Neural cell (in vitro differentiated cells): ENCODE measurements at regions not wholly inside any gene's neighbourhood (a gene's known extent, or its start where the extent isn't known, plus 50 kb on each side); places are given as distances from the start of the nearest gene placed in this dataset.

ENCODE experiments used
- H2AFZ ChIP-seq: fragments of 200-600, 300-800 bp; sonication (generic), shearing (Covaris generic); 2 replicates; pipeline ENCODE4 v1.6.0; 2014; ENCODE audit warnings: low read depth, mild to moderate bottlenecking, antibody characterized with exemption, low read length, moderate library complexity
- H3F3A ChIP-seq: fragments of 200-600 bp; shearing (Covaris generic); 2 replicates; pipeline ENCODE4 v1.6.1; 2016; ENCODE audit warnings: mild to moderate bottlenecking, moderate library complexity, mixed read lengths, antibody characterized with exemption, low read length; ENCODE audit not compliant: insufficient read depth, poor library complexity, severe bottlenecking
- H3K27ac ChIP-seq: fragments of 200-600, 300-800 bp; sonication (generic), shearing (Covaris generic); 2 replicates; pipeline ENCODE4 v1.5.1; 2014; ENCODE audit warnings: mild to moderate bottlenecking, low read length, moderate library complexity
- H3K27me3 ChIP-seq: fragments of 300-800, 200-600 bp; sonication (generic), shearing (Covaris generic); 2 replicates; pipeline ENCODE4 v1.6.0; 2014; ENCODE audit warnings: mild to moderate bottlenecking, low read depth, low read length, moderate library complexity; ENCODE audit not compliant: insufficient read depth
- H3K36me3 ChIP-seq: fragments of 300-800, 200-600 bp; sonication (generic), shearing (Covaris generic); 2 replicates; pipeline ENCODE4 v1.5.1; 2014; ENCODE audit warnings: mild to moderate bottlenecking, antibody characterized with exemption, low read length, moderate library complexity; ENCODE audit not compliant: insufficient read depth
- H3K4me2 ChIP-seq: fragments of 300-800, 200-600 bp; sonication (generic), shearing (Covaris generic); 2 replicates; pipeline ENCODE4 v1.6.0; 2014; ENCODE audit warnings: mild to moderate bottlenecking, low read length
- H3K4me3 ChIP-seq: fragments of 300-800, 200-600 bp; sonication (generic), shearing (Covaris generic); 2 replicates; pipeline ENCODE4 v1.5.1; 2014; ENCODE audit warnings: mild to moderate bottlenecking, low read length, moderate library complexity
- H3K79me2 ChIP-seq: fragments of 200-600 bp; shearing (Covaris generic); replicated peaks from 2 replicates; pipeline ENCODE4 v1.6.0; 2014; ENCODE audit warnings: mild to moderate bottlenecking, low read length, moderate library complexity; ENCODE audit not compliant: insufficient read depth
- H3K9ac ChIP-seq: fragments of 300-800, 200-600 bp; sonication (generic), shearing (Covaris generic); 2 replicates; pipeline ENCODE4 v1.6.1; 2016; ENCODE audit warnings: mild to moderate bottlenecking, low read length, mixed read lengths
- H3K9me2 ChIP-seq: fragments of 200-600 bp; shearing (Covaris generic); 2 replicates; pipeline ENCODE4 v1.6.1; 2016; ENCODE audit warnings: mild to moderate bottlenecking, low read length, mixed read lengths; ENCODE audit not compliant: insufficient read depth
- H3K9me3 ChIP-seq: fragments of 200-600, 300-800 bp; sonication (generic), shearing (Covaris generic); 2 replicates; pipeline ENCODE4 v1.6.1; 2016; ENCODE audit warnings: mild to moderate bottlenecking, mixed run types, low read length, moderate library complexity, mixed read lengths
- H4K20me1 ChIP-seq: fragments of 200-600 bp; shearing (Covaris generic); 2 replicates; pipeline ENCODE4 v1.6.1; 2016; ENCODE audit warnings: mild to moderate bottlenecking, mixed run types; ENCODE audit not compliant: insufficient read depth
- EP300 ChIP-seq: fragments of 450-650 bp; conservative IDR thresholded peaks from 2 replicates; pipeline ENCODE4 v1.6.1; 2014; ENCODE audit warnings: antibody characterized with exemption, mild to moderate bottlenecking, moderate library complexity; ENCODE audit not compliant: poor library complexity, severe bottlenecking
- EZH2 ChIP-seq: fragments of 200-600, 300-800 bp; shearing (Covaris generic), sonication (generic); IDR thresholded peaks from 2 replicates; pipeline ENCODE4 v1.6.1; 2014; ENCODE audit warnings: antibody characterized with exemption, low read length, borderline replicate concordance, mild to moderate bottlenecking; ENCODE audit not compliant: insufficient read depth, poor library complexity, severe bottlenecking
- MXI1 ChIP-seq: fragments of 450-650 bp; conservative IDR thresholded peaks from 2 replicates; pipeline ENCODE4 v1.6.1; 2014; ENCODE audit warnings: antibody characterized with exemption, mild to moderate bottlenecking; ENCODE audit not compliant: poor library complexity, severe bottlenecking
- POLR2AphosphoS5 ChIP-seq: IDR thresholded peaks from 2 replicates; pipeline ENCODE4 v1.6.1; 2012
- RAD21 ChIP-seq: fragments of 450-650 bp; conservative IDR thresholded peaks from 2 replicates; pipeline ENCODE4 v1.6.1; 2014; ENCODE audit warnings: antibody characterized with exemption, mild to moderate bottlenecking, moderate library complexity
- SMC3 ChIP-seq: fragments of 450-650 bp; conservative IDR thresholded peaks from 2 replicates; pipeline ENCODE4 v1.6.1; 2014; ENCODE audit warnings: antibody characterized with exemption, mild to moderate bottlenecking, moderate library complexity; ENCODE audit not compliant: poor library complexity
- TAF1 ChIP-seq: IDR thresholded peaks from 2 replicates; pipeline ENCODE4 v1.6.1; 2012; ENCODE audit warnings: low read depth
- TF ChIP-seq, protein P1 (sequence below): IDR thresholded peaks from 2 replicates; pipeline ENCODE4 v1.6.1; 2012; ENCODE audit warnings: borderline replicate concordance
- TF ChIP-seq, protein P2 (sequence below): fragments of 450-650 bp; IDR thresholded peaks from 2 replicates; pipeline ENCODE4 v1.5.1; 2014; ENCODE audit warnings: antibody characterized with exemption, mild to moderate bottlenecking, moderate library complexity; ENCODE audit not compliant: poor library complexity, severe bottlenecking

DNA sequence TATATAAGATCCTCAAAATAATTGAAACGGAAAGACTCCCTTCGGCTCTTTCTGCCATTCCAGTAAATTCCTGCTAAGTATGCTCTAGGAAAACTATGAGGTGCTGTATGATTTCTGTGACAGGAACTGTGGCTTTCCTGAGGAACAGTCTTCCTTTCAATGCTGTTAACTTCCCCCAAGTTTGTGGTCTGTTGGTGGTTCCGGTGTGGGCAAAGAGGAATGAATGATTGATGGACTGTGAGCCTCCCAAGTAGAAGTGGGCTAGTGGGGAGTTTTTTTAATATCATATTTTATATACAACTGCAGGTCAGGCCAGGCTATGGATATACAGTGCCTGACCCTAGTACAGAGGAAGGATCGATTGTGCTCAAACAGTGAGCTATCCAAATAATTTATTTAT is 560.7 kb upstream of the RBFOX1 start:
- Histone ChIP-seq H3K36me3 (no peaks in the 10 kb centered on the region), H3K4me3 (no peak overlapping the region), H3F3A (no peaks in the 10 kb centered on the region), H3K4me2 (no peak overlapping the region), H3K27ac (no peak overlapping the region), H3K9me2 (no peaks in the 10 kb centered on the region), H3K79me2 (peaks cover 3% of the 10 kb centered on the region), H4K20me1 (no peaks in the 10 kb centered on the region), H3K27me3 (no peaks in the 10 kb centered on the region), H3K9me3 (no peaks in the 10 kb centered on the region), H3K9ac (no peak overlapping the region), H2AFZ (no peak overlapping the region)
- TF ChIP-seq POLR2AphosphoS5 = no peak
- TF ChIP-seq RAD21 = no peak
- TF ChIP-seq, protein P1, sequence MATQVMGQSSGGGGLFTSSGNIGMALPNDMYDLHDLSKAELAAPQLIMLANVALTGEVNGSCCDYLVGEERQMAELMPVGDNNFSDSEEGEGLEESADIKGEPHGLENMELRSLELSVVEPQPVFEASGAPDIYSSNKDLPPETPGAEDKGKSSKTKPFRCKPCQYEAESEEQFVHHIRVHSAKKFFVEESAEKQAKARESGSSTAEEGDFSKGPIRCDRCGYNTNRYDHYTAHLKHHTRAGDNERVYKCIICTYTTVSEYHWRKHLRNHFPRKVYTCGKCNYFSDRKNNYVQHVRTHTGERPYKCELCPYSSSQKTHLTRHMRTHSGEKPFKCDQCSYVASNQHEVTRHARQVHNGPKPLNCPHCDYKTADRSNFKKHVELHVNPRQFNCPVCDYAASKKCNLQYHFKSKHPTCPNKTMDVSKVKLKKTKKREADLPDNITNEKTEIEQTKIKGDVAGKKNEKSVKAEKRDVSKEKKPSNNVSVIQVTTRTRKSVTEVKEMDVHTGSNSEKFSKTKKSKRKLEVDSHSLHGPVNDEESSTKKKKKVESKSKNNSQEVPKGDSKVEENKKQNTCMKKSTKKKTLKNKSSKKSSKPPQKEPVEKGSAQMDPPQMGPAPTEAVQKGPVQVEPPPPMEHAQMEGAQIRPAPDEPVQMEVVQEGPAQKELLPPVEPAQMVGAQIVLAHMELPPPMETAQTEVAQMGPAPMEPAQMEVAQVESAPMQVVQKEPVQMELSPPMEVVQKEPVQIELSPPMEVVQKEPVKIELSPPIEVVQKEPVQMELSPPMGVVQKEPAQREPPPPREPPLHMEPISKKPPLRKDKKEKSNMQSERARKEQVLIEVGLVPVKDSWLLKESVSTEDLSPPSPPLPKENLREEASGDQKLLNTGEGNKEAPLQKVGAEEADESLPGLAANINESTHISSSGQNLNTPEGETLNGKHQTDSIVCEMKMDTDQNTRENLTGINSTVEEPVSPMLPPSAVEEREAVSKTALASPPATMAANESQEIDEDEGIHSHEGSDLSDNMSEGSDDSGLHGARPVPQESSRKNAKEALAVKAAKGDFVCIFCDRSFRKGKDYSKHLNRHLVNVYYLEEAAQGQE = no peak

DNA sequence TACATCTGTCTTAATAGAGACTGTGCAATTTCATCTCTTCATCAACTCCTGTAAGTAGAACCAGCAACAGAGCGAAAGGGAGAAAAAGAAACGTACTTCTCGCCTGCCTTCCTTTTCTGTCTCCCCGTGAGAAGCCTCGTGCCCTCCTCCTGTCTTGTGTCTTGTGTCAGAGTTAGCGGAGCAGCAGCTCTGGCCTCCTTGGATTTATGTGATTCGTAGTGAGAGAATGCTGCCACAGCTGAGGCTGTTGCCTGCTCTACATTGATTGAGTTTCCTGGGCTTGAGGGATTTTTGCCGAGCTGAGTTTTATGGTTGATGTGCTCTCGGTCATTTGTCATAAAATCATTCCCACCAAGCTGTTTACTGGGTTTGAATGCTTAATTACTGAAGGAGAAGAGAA is 579.1 kb upstream of the RBFOX1 start:
- Histone ChIP-seq H3K79me2 (no peaks in the 10 kb centered on the region), H3K27ac (no peak overlapping the region), H3K4me2 (no peak overlapping the region), H3F3A (no peaks in the 10 kb centered on the region), H3K9ac (no peak overlapping the region), H3K4me3 (peak overlapping the region; percentile 20), H3K9me2 (no peaks in the 10 kb centered on the region), H4K20me1 (no peaks in the 10 kb centered on the region), H3K27me3 (no peaks in the 10 kb centered on the region), H3K9me3 (no peaks in the 10 kb centered on the region), H3K36me3 (no peaks in the 10 kb centered on the region), H2AFZ (no peak overlapping the region)
- no peak for TF ChIP-seq TAF1
- TF ChIP-seq SMC3 = no peak
- TF ChIP-seq, protein P2, sequence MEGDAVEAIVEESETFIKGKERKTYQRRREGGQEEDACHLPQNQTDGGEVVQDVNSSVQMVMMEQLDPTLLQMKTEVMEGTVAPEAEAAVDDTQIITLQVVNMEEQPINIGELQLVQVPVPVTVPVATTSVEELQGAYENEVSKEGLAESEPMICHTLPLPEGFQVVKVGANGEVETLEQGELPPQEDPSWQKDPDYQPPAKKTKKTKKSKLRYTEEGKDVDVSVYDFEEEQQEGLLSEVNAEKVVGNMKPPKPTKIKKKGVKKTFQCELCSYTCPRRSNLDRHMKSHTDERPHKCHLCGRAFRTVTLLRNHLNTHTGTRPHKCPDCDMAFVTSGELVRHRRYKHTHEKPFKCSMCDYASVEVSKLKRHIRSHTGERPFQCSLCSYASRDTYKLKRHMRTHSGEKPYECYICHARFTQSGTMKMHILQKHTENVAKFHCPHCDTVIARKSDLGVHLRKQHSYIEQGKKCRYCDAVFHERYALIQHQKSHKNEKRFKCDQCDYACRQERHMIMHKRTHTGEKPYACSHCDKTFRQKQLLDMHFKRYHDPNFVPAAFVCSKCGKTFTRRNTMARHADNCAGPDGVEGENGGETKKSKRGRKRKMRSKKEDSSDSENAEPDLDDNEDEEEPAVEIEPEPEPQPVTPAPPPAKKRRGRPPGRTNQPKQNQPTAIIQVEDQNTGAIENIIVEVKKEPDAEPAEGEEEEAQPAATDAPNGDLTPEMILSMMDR = no peak
- no peak for TF ChIP-seq EP300
- no peak for TF ChIP-seq POLR2AphosphoS5
- no peak for TF ChIP-seq RAD21
- no peak for TF ChIP-seq EZH2
- TF ChIP-seq, protein P1 = no peak
- no peak for TF ChIP-seq MXI1
